CMK (cell line): ENCODE measurements at regions not wholly inside any gene's neighbourhood (a gene's known extent, or its start where the extent isn't known, plus 50 kb on each side); places are given as distances from the start of the nearest gene placed in this dataset.
"Not testable (repeated sequence)": the region's sequence is repeated elsewhere in the genome, so short reads cannot be mapped to it uniquely, and the experiment has no call there.

Experiments
- DNase-seq: peaks from one replicate; pipeline ENCODE4 v3.0.0-alpha.2; 2010; ENCODE audit warnings: low read depth

DNA sequence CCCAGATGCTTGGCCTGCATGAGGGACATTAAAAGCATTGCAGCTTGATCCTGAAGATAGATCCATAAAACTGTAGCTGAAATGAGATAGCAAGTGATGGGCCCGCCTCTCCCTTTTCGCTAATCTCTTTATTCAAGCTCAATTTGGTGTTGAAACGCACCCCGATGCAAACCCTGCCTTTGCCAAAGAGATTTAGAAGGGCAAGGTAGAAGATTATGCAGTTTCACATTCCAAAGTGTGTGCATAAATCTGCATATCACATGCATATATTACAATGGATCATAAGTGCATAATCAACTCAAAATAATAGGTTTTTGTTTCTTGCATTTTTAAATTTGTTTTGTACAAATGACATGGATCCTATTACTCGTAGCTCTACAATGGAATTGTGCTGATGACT lies 80.1 kb upstream of the SHANK2 start:
- no peak for DNase-seq

- DNase-seq, result no peak
These were observed 79.7 kb upstream of the SHANK2 start for GRCh38 chr11:71332046-71332445.

DNA sequence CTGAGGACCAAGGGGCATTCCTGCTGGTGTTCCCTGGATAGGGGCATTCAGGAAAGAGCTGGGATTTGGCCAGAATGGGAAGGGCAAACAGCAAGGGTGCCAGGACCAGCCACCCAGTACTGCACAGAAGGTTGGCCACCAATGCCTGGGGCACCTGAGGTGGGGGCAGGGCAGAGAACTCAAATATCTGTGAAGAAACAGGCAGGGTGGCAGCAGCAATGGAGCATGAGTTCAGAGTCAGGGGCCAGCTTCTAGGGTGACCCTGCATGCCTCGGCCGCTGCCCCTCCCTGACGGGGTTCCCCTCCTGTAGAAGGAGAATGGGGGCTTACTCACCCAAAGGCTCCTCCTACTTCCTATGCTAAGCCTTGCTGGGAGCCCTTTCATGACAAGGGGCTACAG lies 79.3 kb upstream of the SHANK2 start:
- no peak for DNase-seq

GRCh38 chr11:71330996-71331395 lies 78.6 kb upstream of the SHANK2 start:
- DNase-seq, result no peak

GRCh38 chr11:71330349-71330748 lies 78.0 kb upstream of the SHANK2 start:
- no peak for DNase-seq

GRCh38 chr11:71329786-71330185 lies 77.4 kb upstream of the SHANK2 start:
- DNase-seq, result no peak

DNA sequence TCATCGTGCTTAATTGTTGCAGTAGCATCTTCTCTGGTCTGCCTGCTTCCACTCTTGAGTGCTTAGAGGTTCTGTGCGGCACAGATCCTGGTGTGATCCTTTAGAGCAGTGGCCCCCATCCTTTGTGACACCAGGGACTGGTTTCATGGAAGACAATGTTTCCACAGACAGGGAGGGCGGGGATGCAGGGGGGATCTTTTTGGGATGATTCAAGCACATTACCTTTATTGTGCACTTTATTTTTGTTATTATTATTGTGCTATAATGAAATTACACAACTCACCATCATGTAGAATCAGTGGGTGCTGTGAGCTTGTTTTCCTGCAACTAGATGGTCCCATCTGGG lies 76.8 kb upstream of the SHANK2 start:
- no peak for DNase-seq

DNA sequence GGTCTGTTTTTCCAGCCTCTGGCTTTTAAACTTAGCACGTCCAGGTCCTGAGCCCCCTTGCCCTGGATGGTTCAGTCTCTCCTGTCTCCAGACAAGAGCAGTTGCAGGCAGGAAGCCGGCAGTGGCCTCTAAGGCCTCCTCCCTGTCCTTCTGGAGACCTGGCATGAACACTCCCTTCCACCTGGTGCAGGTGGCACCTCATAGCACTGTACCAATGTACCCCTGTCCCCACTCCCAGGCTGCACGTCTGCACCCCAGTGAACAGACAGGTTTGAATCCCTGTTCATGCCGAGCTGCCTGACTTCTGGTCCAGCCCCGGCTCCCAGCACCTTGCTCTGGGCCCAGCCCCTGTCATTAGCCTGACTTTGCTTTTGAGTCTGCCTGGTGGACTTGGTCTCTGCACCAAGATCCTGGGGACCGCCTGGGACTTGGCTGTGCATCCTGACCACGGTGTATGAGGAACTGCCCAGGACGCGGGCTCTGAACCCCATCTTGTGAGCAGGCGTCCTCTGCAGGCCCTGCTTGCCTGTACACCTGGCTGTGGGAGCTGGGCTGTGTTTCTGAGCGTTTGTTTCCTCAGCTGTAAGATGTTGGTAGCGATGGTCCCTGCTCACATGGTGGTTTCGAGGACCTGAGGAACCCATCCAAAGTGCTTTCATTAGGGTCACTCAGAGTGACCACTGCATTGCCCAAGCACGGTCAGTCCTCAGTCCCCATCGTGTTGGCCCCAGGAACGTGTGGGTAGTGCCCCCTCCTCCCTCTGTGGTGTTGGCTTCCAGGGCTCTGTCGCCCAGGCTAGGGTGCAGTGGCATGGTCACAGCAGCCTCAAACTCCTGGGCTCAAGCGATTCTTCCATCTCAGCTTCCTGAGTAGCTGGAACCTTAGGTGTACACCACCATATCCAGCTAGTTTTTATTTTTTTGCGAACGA lies 75.0 kb upstream of the SHANK2 start:
- DNase-seq, result no peak

DNA sequence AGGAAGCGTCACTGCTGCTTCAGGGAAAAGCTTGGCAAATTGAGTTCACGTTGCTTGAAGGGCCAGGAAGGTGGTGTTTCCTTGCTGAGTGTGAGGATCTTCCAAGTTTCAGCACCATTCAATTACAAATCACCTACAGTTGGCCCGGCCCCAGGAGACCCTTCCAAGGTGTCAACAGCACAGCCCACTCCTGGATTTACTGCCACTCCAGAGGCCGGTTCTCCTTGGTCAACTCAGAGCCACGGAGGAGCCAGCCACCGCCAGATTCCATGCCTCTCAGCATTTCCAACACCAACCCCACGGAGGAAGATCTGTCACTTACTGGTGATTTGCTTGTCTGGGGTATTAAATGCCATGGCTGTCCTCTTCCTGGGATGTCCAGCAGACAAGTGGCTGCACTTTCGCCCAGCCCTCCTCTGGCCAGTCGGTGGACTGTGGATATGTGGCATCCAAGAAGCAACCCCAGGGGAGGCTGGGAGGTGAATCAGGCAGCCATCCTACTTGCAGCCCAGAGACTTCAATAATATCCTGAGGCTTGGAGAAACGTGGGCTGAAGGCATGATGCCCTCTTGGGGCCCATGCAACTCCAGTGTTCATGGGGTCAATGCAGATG lies 74.1 kb upstream of the SHANK2 start:
- no peak for DNase-seq

GRCh38 chr11:71325418-71326327 lies 73.3 kb upstream of the SHANK2 start:
- no peak for DNase-seq

- no peak for DNase-seq
These were observed 72.5 kb upstream of the SHANK2 start for GRCh38 chr11:71324788-71325417.

DNA sequence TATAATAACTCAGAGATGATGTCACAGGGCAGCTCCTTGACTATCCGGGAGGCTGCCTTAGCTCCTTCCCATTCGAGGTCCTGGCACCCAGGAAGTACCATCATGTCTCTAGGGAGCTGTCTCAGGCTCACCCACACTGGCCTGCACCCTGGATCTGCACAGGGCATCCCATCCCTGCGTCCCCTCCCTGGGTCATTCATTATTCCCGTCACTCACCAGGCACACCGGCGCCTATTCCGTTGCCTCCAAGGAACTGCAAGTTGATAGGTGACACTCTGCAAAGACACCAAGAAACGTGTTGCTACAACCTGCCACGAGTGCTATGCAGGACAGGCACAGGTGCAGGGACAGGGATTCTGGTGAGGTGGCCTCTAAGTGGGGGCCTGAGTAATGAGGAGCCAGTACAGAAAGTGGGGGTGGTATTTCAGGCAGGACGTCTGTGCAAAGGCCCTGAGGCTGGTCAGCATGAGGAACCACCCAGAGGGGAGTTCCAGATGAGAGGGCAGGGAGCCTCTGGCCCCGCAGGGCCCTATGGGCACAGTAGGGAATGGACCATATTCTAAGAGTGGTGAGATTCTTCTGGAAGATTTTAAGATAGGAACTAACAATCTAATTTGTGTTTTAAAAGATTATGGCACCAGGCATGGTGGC lies 71.6 kb upstream of the SHANK2 start:
- DNase-seq, result no peak

DNA sequence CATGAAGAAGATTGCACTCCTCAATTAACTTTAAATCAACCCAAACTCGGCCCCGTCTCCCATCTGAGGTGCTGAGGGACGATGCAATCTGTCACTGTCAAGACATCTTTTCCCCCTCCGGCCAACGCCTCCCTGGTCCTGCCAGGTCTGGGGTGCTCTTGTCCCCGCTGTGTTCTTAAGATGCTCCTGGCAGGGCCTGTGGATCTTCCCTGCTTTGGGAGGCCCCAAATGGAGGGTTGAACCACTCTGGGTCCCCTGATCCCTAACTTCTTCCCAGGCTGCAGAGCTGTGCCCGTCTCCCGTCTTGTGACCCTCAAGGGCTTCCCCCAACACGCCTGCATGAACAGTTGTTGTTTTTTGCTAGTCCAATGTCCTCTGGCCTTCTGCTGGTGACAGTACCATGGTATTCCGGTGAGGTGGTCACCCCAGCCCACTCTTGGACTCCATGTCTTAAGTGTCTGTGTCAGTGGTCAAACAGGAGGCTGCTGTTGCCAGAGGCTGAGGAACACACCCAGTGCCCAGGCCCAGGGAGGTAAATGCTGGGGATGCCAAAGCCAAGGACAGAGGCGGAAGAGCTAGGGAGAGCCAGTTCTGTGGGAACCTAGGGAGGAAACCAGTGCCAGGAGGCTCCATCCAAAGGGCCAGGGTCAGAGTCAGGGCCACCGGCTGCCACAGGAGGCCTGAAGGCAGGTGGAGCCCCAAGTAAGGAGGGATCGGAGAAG lies 70.6 kb upstream of the SHANK2 start:
- no peak for DNase-seq

DNA sequence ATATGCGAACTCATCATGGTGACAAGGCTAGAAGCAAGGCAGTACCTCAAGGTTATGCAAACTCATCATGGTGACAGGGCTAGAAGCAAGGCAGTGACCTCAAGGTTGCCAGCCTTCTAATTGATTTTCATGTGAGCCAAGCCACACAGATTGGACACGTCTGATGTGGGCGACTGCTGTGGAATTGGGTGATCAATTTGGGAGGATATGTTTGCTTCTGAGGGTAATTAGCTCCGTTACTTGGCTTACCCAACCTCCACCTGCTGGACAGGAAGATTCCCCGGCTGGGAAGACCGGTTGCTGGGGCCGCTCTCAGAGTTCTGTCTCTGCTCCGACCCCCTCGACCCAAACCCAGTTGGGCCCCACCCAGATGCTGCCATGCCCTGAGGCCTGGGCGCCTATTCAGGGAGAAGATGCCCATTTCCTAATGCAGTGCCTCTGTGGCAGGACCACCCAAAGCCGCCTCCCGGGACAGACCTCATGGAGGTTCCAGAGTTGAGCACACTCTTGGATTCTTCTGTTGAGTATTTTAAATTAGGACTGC lies 69.9 kb upstream of the SHANK2 start:
- no peak for DNase-seq

GRCh38 chr11:71321433-71322191 lies 69.2 kb upstream of the SHANK2 start:
- DNase-seq, result no peak

DNA sequence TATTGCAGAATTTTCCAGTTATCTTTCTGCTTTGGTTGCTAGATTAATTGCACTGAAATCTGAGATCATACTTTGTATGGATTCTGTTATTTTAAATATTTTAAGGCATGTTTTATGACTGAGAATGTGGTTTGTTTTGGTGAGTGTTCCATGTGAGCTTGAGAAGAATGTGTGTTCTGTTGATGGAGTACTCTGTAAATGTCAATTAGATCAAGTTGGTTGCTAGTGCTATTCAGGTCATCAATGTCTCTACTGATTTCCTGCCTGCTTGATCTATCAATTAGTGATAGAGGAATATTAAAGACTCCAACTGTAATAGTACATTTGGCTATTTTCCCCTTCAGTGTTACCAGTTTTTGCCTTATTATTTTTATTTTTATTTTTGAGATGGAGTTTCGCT lies 64.3 kb upstream of the SHANK2 start:
- no peak for DNase-seq

- not testable (repeated sequence) for DNase-seq
These were observed 60.2 kb upstream of the SHANK2 start for GRCh38 chr11:71312616-71313015.

DNA sequence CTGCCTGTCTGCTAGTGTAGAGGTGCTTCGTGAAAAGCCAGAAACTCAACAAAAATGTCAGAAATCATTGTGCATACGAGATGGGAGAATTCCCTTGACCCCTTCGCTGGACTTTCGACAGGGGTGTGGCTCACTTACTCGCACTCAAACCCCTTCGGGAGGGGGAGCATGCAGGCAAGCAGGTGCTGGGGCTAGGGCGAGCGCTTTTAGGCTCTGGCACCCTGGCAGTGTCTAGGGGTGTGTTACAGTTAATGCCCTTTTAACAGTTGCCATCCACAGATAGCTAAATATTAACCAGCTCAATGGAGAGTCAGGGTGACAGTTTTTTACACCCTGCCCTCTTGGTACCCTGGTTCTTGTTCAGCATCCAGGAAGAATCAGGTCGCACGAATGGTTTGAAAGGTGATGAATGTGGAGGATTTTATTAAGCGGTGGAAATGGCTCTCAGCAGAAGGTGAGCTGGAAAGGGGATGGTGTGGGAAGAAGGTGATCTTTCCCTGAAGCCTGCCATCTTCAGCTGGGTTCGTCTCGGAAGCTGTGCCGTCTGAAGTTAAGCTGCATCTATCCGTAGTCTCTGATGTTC lies 59.6 kb upstream of the SHANK2 start:
- no peak for DNase-seq

DNA sequence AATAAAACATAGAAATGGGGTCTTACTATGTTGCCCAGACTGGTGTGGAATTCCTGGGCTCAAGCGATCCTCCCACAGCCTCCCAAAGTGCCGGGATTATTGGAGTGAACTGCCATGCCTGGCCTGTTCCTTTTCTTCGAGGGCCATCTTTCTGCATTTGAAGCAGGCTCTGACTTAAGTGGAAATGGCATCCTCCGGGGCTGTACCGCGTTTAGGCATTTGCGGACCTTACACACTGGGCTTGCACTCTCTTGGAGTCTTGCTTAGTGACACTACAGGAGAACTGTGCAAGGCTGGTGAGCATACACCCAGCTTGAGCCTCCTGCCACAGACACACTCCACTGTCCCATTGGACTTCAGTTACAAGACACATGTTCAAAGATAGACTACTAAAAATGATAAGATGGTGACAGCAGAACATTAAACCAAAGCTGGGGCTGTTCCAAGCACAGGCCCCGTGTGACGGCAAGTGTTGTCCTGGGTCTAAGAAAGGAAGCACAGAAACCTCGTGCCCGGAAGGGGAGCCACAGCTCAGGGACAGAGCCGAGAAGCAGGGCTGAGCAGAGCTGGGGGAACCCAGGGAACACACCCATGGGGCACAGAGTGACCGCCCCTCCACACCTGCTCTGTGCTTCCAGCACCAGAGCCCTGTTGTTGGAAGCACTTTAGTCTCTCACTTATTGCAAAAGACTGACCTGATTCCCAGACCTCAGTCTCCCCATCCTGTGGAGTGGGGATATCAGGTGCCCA lies 59.0 kb upstream of the SHANK2 start:
- DNase-seq, result no peak
